Skin epidermis (tissue), 12 donors: ENCODE measurements at regions not wholly inside any gene's neighbourhood (a gene's known extent, or its start where the extent isn't known, plus 50 kb on each side); places are given as distances from the start of the nearest gene placed in this dataset.

Experiments
- H3K27ac ChIP-seq, 21 experiments: fragments of 200-600 bp; sonication (generic) in 11 of 21; one replicate each; pipeline ENCODE4 v1.5.0; 2020; ENCODE audit warnings: mild to moderate bottlenecking in 3 of 21, inconsistent platforms in 2 of 21, moderate library complexity in 2 of 21
- H3K4me3 ChIP-seq, 7 experiments: fragments of 200-600 bp; sonication (generic) in 2 of 7; one replicate each; pipeline ENCODE4 v1.5.0; 2020; ENCODE audit warnings: inconsistent platforms in 2 of 7, mild to moderate bottlenecking in 2 of 7, moderate library complexity in 1 of 7

- Histone ChIP-seq H3K27ac (no peak overlapping the region), H3K4me3 (no peak overlapping the region)
Observed at GRCh38 chr12:112559784-112560183, 141.0 kb downstream of the PTPN11 start.

DNA sequence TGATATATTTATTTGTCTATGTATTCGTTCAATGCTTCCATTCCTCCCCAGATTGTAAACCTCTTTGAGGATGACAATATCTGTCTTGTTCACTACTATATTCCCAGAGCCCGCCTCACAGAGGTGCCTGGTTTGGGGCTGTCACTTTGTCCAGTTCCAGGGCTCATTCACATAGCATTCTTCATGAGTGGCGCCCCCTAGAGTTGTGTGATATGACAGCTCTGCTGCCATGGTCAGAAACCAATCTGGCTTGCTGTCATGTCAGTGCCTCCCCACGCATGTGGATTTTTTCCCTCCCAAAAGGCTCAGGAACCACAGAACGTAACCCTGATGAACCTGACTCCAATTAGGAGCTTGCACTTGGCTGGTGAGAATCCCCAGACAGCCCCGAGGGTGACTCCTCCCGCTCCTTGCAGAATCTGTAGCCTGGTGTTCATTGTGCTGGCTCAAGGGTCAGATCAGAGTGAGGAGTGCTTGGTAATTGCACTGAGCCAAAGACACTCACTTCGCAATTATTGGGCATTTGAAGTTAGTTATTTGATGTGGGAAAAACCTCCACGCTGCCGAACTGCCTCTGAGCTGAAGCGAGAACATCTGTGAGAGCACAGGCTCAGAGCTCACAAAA lies 145.5 kb downstream of the PTPN11 start:
- no peak overlapping the region for H3K4me3 ChIP-seq
- no peak overlapping the region for H3K27ac ChIP-seq

DNA sequence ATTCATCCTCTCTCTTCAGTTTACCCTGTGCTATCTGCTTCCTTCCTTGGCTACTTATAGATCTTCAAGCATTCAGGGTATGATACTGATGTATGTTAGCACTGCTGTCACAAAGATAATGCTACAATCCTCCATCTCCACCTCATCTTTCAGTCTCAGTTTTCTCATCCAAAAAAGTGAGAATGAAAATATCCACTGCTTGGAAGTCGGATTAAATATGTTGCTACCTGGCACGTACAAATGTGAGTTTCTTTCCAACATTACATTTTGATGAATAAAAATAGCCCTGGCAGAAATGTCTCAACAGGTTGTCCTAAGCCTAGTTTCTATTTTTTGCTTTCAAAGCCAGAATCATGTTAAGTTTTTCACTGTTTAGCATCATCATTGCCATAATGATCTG lies 149.9 kb downstream of the PTPN11 start:
- Histone ChIP-seq H3K4me3 (no peak overlapping the region), H3K27ac (no peak overlapping the region)

- Histone ChIP-seq H3K4me3 (no peak overlapping the region), H3K27ac (no peak overlapping the region)
Observed at GRCh38 chr12:112570096-112570495, 151.3 kb downstream of the PTPN11 start.

- H3K4me3 ChIP-seq = no peak overlapping the region
- H3K27ac ChIP-seq = no peak overlapping the region
Observed at GRCh38 chr12:112573141-112573540, 154.4 kb downstream of the PTPN11 start.

GRCh38 chr12:112574896-112575558 lies 156.3 kb downstream of the PTPN11 start:
- Histone ChIP-seq H3K27ac (no peak overlapping the region), H3K4me3 (no peak overlapping the region)

DNA sequence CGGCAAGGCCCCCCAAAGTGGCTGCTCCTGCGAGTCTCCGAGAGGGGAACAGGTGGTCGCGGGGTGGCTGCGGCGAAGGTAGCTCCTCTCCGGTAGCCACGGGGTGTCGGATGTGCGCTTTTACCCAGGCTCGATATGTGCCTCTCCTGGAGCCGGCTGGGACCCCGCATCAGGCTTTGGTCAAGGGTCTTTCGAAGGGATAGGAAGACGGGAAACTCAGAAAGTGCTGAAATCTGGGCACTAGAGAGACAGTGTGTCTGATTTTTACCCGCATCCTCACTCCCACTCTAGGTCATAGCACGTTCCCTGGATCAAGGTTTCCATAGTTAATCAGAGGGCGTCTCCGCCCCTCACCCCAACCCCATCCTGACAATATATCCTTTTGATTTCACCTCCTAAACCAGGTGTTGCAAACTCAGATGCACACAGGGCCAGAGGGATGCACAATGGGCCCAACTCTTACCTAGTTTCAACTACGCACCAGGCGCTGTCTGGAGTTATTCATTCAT lies 156.9 kb downstream of the PTPN11 start:
- no peak overlapping the region for H3K4me3 ChIP-seq
- H3K27ac ChIP-seq = no peak overlapping the region

- H3K27ac ChIP-seq = no peak overlapping the region
- no peak overlapping the region for H3K4me3 ChIP-seq
Observed at GRCh38 chr12:112577473-112578329, 159.0 kb downstream of the PTPN11 start.

- Histone ChIP-seq H3K27ac (no peak overlapping the region), H3K4me3 (no peak overlapping the region)
Observed at GRCh38 chr12:112584266-112584722, 165.5 kb downstream of the PTPN11 start.

GRCh38 chr12:112586148-112586783 lies 167.5 kb downstream of the PTPN11 start:
- H3K4me3 ChIP-seq = no peak overlapping the region
- no peak overlapping the region for H3K27ac ChIP-seq

- Histone ChIP-seq H3K4me3 (no peak overlapping the region), H3K27ac (no peak overlapping the region)
Observed at GRCh38 chr12:112589275-112589674, 170.5 kb downstream of the PTPN11 start.

DNA sequence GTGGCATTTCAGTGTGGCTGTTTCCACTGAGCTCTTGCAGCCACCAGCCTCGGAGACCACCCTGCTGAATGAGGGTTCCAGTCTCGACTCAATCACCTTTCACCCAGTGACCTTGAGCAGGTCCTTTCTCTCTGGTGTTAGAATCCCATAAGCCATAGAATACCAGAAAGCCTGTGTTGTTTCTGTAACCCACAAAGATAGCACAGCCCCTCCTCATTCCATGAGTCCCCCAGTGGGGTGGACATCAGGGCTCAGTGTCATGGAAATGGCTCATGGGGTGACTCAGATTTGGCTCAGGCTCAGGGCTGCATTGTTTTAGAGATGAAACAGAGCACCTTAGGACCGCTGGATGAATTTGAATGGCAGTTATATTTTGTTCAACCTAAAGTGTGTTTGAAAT lies 171.5 kb downstream of the PTPN11 start:
- Histone ChIP-seq H3K27ac (no peak overlapping the region), H3K4me3 (no peak overlapping the region)

- Histone ChIP-seq H3K27ac (no peak overlapping the region), H3K4me3 (no peak overlapping the region)
Observed at GRCh38 chr12:112591488-112591887, 172.7 kb downstream of the PTPN11 start.

DNA sequence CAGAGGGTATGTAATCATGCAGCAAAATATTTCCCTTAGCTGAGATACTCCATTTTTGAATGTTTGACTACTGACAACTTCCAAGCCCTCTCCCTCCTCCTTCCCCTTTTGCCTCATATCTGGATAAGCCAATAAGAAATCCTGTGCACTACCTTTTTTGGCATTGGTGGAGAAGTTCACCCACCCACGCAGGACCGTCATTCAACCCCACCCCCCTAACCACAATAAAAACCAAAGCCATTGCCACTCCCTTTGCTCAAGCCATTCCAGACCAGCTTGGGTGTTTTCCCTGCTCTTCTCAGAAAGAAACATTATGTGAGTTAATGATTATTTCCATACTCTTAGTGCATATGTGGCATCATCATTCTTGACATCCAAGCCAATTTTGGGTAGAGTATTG lies 176.7 kb downstream of the PTPN11 start:
- Histone ChIP-seq H3K4me3 (no peak overlapping the region), H3K27ac (no peak overlapping the region)

GRCh38 chr12:112597986-112598385 lies 179.2 kb downstream of the PTPN11 start:
- Histone ChIP-seq H3K4me3 (no peak overlapping the region), H3K27ac (no peak overlapping the region)

DNA sequence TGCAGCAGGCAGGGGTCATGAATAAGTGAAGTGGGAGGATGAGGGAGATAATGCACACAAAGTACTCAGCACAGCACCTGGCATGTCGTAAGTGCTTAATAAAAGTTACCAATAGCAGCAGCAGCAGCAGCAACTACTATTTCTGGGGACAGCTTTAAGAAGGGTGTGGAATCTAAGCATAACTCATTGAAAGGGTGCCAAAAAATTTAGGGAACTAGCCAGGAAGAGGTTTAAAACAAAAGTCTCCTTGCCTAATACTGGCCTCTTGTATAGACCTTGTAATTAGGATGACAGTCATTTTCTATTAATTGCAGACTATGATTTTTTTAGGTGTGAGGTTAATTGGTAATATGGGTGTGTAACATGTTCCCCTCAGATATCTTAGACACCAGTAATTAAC lies 179.9 kb downstream of the PTPN11 start:
- H3K27ac ChIP-seq = no peak overlapping the region
- no peak overlapping the region for H3K4me3 ChIP-seq

DNA sequence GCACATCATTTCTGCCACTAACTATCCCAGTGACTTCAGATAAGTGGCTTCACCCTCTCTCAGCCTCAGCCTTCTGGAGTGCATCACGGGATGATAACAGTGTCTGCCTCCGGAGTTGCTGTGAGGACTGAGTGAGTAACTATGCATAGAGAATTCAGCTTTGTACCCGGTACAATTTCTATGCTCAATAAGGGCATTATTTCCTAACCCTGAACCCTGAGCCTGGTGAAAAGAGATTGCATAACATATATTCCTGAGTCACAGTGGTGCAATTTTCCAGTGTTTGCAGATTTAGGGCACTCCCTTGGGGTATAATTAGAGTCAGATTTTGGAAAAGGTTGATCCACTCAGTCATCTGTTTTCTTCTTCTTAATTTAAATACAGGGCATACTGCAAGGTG lies 181.1 kb downstream of the PTPN11 start:
- H3K4me3 ChIP-seq = no peak overlapping the region

GRCh38 chr12:112602150-112602549 lies 183.4 kb downstream of the PTPN11 start:
- Histone ChIP-seq H3K4me3 (no peak overlapping the region), H3K27ac (no peak overlapping the region)

More for the DNA sequence above, 181.1 kb downstream of the PTPN11 start:
- H3K27ac ChIP-seq = no peak overlapping the region

- no peak overlapping the region for H3K27ac ChIP-seq
- H3K4me3 ChIP-seq = no peak overlapping the region
Observed at GRCh38 chr12:112606611-112607365, 184.8 kb upstream of the RPH3A start.
